NCI-H748 treated with DMSO at 0.1 percent for 48 hours (cell line): ENCODE measurements at regions not wholly inside any gene's neighbourhood (a gene's known extent, or its start where the extent isn't known, plus 50 kb on each side); places are given as distances from the start of the nearest gene placed in this dataset.
A peak's percentile ranks its signal among the peaks of the same experiment; 100 is the strongest.

ENCODE experiments used
- DNase-seq: peaks from one replicate; lab custom pipeline; 2025; lab: John Stamatoyannopoulos, UW

DNA sequence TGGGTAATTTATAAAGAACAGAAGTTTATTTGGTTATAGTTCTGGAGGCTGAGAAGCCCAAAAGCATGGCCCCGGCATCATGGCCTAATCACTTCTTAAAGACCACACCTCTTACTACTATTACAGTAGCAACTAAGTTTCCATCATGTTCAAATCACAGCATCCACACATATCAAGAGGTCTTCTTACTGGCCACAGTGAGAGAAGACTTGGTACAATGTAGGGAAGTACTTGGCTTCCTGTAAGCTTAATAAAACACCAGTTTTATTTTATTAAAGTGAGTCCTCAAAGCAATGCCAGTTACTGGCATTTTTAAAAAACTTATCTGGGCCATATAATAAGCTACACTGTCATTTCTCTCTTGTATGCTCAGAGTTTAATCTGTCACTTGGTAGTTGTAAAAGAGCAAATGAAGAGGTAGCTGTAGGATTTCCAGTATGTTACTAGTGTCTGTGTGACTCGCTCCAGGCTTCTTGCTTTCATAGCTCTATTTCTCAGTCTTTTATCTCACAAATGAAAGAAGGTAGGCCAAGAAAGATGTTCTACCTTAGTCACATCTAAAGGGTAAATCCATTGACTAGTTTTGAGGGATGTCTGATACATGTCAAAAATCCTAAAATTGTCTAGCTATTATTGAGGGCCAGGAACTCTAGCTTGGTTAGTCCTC, 159.2 kb upstream of the CPEB2 start:
- no peak for DNase-seq

DNA sequence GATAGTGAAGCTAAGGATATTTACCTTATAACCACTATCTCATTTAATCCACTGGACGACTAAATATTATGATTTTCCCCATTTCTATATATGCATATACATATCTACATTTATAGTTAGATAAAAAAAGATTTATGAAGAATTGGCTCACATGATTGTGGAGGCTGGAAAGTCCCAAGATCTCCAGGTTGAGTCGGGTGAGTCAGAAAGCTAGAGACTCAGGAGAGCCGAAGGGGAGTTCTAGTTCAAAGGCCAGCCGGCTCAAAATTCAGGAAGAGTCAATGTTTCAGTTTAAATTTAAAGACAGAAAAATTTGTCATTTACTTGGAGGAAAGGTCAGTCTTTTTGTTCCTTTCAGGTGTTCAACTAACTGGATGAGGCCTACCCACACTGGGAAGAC, 158.2 kb upstream of the CPEB2 start:
- DNase-seq, result no peak

- DNase-seq, result no peak
Observed at GRCh38 chr4:14848229-14848628, 154.1 kb upstream of the CPEB2 start.

GRCh38 chr4:14850455-14851097, 151.7 kb upstream of the CPEB2 start:
- DNase-seq, result no peak

DNA sequence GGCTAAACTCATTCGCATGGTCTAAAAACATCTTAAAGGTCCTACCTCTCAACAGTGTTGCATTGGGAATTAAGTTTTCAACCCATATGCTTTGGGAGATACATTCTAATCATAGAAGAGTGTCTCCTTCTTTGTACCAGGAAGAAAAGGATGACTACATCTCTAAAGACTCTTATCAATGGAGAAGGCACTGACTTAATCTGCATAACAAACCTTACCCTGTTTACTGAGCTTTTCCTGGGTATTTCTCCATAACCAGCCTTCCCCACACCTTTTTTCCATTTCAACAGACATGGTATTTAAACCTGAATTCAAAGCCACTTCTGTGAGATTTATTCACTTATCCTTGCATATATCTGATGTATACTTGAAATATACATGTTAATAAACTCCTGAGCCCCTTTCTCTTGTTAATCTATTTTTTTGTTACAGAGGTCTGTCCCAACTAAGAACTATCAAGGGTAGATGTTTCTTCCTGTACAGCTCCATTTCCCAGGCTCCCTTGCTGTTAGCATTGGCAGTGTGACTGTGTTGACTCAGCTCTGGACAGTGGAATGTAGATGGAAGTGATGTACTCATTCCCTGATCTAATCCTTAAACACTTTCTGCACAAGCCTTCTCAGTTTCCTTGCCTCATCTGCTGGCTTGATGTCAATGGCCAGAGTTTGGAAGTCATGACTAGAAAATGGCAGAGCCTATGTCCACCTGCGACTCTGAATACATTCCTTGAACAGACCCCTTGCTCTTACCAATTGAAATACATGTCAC, 148.9 kb upstream of the CPEB2 start:
- no peak for DNase-seq

GRCh38 chr4:14855719-14856061, 146.6 kb upstream of the CPEB2 start:
- no peak for DNase-seq

- DNase-seq, result no peak
Observed at GRCh38 chr4:14856062-14856933, 146.0 kb upstream of the CPEB2 start.

GRCh38 chr4:14856934-14857235, 145.4 kb upstream of the CPEB2 start:
- DNase-seq, result no peak

GRCh38 chr4:14857475-14857874, 144.8 kb upstream of the CPEB2 start:
- no peak for DNase-seq

GRCh38 chr4:14857981-14858380, 144.3 kb upstream of the CPEB2 start:
- no peak for DNase-seq

DNA sequence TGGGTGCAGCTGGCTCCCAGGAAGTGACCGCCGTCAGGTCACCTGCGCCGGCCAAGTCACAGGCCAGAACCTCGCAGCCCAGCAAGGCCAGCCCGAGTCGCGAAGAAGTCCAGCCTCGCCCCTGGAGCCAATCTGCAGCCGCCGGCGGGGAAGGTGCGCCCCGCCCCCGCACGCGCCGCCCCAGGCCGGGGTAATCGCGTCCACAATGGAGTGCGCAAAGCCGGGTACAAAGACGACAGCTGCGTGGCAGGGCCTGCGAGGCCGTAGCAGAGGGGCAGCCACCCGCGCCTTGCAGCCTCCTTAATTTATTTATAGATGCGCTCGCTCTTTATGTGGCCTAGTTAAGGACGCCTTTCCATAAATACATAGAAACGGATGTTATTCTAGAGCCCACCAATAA, 139.4 kb upstream of the CPEB2 start:
- DNase-seq, result no peak

DNA sequence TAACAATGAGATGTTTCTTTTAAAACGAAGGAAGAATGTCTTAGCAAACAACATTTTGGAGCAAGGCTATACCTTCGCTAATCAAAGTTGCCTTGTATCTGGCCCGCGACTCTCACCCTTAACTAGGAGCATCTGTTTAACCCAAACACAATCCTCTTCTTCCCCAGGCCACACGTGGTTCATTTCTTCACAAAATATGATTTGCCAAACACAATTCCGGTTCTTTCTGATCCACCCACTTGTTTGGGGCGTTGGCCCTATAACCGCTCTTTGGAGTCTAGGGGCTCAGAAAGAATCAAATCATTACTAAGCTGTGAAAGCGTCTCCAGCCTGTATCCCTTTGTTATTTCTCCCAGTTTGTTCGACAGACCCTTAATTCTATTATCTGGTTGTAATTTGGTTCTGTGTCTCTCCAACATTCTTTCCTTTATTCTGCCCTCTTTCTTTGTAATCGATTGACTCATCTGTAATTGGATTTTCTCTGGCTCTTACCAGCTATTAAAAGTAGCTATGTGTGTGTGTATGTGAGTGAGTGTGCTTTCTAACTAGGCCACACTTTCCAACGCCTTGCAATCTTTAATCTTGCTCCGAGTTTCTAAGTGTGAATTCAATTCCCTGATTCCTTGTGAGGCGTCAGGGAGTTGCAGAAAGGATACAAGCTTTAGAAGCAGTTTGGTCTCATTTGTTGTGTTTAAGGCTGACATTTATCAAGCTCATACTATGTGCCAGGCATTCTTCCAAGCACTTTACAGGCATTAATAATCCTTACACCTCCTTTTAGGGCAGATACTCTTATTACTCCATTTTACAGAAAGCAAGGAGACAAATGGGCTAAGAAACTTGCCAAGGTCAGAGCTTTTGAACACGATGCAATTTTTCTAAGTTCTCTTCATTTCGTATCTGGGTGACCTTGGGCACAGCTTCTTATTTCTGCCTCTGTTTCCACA, 138.6 kb upstream of the CPEB2 start:
- DNase-seq, result no peak

GRCh38 chr4:14864365-14865030, 137.8 kb upstream of the CPEB2 start:
- no peak for DNase-seq

- DNase-seq, result no peak
Observed at GRCh38 chr4:14865031-14865366, 137.3 kb upstream of the CPEB2 start.

- no peak for DNase-seq
Observed at GRCh38 chr4:14865804-14866203, 136.5 kb upstream of the CPEB2 start.

- DNase-seq, result peak; percentile 54
Observed at GRCh38 chr4:14867847-14868246, 134.4 kb upstream of the CPEB2 start.

DNA sequence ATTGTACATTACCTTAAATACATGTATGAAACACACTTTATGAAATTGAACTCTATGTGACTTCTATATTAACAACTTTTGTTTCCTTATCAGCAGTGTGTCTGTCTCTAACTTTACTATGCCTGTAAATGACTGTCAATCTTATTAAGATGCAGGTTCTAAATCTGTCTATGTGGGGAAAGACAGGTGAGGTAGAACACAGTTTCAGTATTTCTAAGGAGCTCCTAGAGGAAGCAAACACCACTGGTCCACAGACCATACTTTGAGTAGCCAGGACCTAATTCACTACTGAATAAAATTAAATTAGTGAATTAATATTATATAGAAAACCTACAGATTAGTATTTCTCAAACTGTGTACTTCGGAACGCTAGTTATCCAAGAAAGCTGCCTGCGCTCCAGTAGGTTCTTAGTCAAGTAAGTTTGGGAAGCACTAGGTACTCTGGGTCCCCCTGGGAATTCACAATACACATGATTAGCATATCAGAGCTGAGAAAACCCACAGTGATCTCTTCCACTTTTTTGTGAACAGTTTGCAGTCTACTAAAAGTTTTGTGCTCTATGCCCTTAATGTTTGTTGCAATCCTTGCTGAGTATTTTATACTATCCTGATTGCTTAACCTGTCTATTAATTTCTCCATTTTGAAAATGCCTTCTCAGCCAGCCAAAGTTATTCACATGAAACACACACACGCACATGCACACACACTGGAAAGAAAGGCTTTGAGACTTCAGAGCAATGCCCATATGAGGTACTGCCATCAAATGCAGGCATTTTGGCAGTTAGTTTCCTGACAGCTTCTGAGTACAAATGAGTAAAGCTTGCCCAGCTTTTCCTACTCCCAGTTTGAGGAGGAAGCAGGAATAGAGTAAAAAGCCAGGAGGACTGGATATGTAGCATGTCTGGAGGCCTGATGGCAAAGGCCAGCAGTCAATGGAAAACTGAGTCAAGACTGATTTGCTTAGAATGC, 133.6 kb upstream of the CPEB2 start:
- DNase-seq, result no peak

DNA sequence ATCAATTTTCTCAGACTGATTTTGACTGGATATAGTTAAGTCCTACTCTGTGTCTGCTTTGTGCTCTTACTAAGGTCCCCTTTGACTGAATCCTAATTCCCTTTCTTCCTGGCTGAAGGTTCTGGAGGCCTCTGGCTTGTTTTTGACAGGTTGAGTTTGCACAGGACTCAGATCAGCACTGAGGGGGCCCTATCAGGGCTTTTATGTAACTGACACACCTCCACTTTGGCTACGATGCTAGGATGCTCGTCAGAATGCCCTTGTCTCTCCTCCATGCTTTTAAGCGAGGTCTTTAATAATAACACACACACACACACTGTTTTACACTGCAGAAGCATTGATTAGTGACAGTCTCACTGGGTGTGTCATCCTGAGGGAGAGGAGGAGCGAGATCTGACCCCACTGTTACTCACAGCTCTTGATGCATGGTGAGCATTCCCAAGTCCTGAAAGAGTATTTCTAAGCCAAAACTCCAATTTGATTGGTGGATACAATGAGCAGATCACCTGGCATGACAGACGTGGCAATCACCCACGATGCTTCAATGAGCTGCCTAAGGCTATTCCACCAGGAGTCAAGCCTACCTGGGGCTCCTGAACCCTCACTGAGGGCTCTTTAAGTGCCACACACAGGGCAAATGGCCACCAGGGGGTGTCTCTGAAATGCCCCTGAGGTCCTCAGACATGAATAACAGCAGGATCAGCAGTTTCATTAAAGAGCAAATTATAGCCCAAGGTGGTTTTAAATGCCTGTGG, 130.4 kb upstream of the CPEB2 start:
- DNase-seq, result no peak

- DNase-seq, result no peak
Observed at GRCh38 chr4:14874990-14875389, 127.3 kb upstream of the CPEB2 start.
